H9 (cell line): ENCODE measurements at regions not wholly inside any gene's neighbourhood (a gene's known extent, or its start where the extent isn't known, plus 50 kb on each side); places are given as distances from the start of the nearest gene placed in this dataset.

Experiments used
- DNase-seq: peaks from one replicate; pipeline ENCODE4 v3.0.0-alpha.2; 2017
- H2AFZ ChIP-seq: one replicate; pipeline ENCODE4 v1.6.1; 2013; ENCODE audit warnings: mild to moderate bottlenecking, low read length, control low read depth, moderate library complexity
- H2AK5ac ChIP-seq: 2 replicates; pipeline ENCODE4 v1.6.1; 2013; ENCODE audit warnings: low read length, control low read depth, mixed read lengths; ENCODE audit not compliant: insufficient read length
- H2BK120ac ChIP-seq: one replicate; pipeline ENCODE4 v1.6.1; 2013; ENCODE audit warnings: low read depth, mild to moderate bottlenecking, low read length, control low read depth, inconsistent platforms; ENCODE audit not compliant: poor library complexity, severe bottlenecking
- H2BK12ac ChIP-seq: 2 replicates; pipeline ENCODE4 v1.6.1; 2013; ENCODE audit warnings: low read length, control low read depth, mixed read lengths, low read depth; ENCODE audit not compliant: insufficient read length
- H2BK15ac ChIP-seq: 2 replicates; pipeline ENCODE4 v1.6.1; 2013; ENCODE audit warnings: low read depth, low read length, control low read depth
- H2BK20ac ChIP-seq: one replicate; pipeline ENCODE4 v1.6.1; 2013; ENCODE audit warnings: low read depth, mild to moderate bottlenecking, low read length, control low read depth, inconsistent platforms; ENCODE audit not compliant: poor library complexity, severe bottlenecking
- H2BK5ac ChIP-seq: 2 replicates; pipeline ENCODE4 v1.6.1; 2013; ENCODE audit warnings: low read length, control low read depth, mixed read lengths; ENCODE audit not compliant: insufficient read length
- H3K14ac ChIP-seq: 2 replicates; pipeline ENCODE4 v1.6.1; 2013; ENCODE audit warnings: low read length, control low read depth; ENCODE audit not compliant: insufficient read depth
- H3K18ac ChIP-seq: 2 replicates; pipeline ENCODE4 v1.6.1; 2013; ENCODE audit warnings: low read depth, mild to moderate bottlenecking, mixed read lengths, low read length, control low read depth; ENCODE audit not compliant: insufficient read length
- H3K23ac ChIP-seq: 2 replicates; pipeline ENCODE4 v1.6.1; 2013; ENCODE audit warnings: low read length, control low read depth, mixed read lengths, low read depth; ENCODE audit not compliant: insufficient read length
- H3K23me2 ChIP-seq: 2 replicates; pipeline ENCODE4 v1.6.1; 2013; ENCODE audit warnings: low read depth, mild to moderate bottlenecking, mixed read lengths, low read length, control low read depth; ENCODE audit not compliant: insufficient read length, poor library complexity, severe bottlenecking
- H3K27ac ChIP-seq: 2 replicates; pipeline ENCODE4 v1.5.1; 2013; ENCODE audit warnings: low read length, control low read depth, mixed read lengths, low read depth; ENCODE audit not compliant: insufficient read length
- H3K27me3 ChIP-seq: 2 replicates; pipeline ENCODE4 v1.6.1; 2013; ENCODE audit warnings: low read length, control low read depth, inconsistent platforms; ENCODE audit not compliant: insufficient read depth
- H3K4ac ChIP-seq: 2 replicates; pipeline ENCODE4 v1.6.1; 2013; ENCODE audit warnings: low read depth, mild to moderate bottlenecking, control low read depth, inconsistent platforms, low read length, moderate library complexity
- H3K4me1 ChIP-seq: 2 replicates; pipeline ENCODE4 v1.6.1; 2013; ENCODE audit warnings: low read length, control low read depth, inconsistent platforms; ENCODE audit not compliant: insufficient read depth
- H3K4me2 ChIP-seq: 2 replicates; pipeline ENCODE4 v1.6.1; 2013; ENCODE audit warnings: low read length, control low read depth, mixed read lengths; ENCODE audit not compliant: insufficient read length, insufficient read depth
- H3K56ac ChIP-seq: 2 replicates; pipeline ENCODE4 v1.6.1; 2013; ENCODE audit warnings: low read depth, mild to moderate bottlenecking, mixed read lengths, low read length, control low read depth; ENCODE audit not compliant: insufficient read length
- H3K79me1 ChIP-seq: 2 replicates; pipeline ENCODE4 v1.6.1; 2013; ENCODE audit warnings: low read depth, mild to moderate bottlenecking, moderate library complexity, low read length, control low read depth, inconsistent platforms; ENCODE audit not compliant: insufficient read depth, poor library complexity, severe bottlenecking
- H3K79me2 ChIP-seq: 2 replicates; pipeline ENCODE4 v1.6.1; 2013; ENCODE audit warnings: low read length, control low read depth, inconsistent platforms; ENCODE audit not compliant: insufficient read depth
- H3K9ac ChIP-seq: 2 replicates; pipeline ENCODE4 v1.6.1; 2013; ENCODE audit warnings: low read length, control low read depth, mixed read lengths; ENCODE audit not compliant: insufficient read length; ENCODE audit errors: extremely low read depth
- H3K9me3 ChIP-seq: one replicate; pipeline ENCODE4 v1.6.1; 2013; ENCODE audit warnings: low read depth, low read length, inconsistent platforms; ENCODE audit not compliant: control insufficient read depth
- H3T11ph ChIP-seq: one replicate; pipeline ENCODE4 v1.6.1; 2013; ENCODE audit warnings: mild to moderate bottlenecking, low read length, control low read depth, inconsistent platforms
- H4K20me1 ChIP-seq: one replicate; pipeline ENCODE4 v1.6.1; 2013; ENCODE audit not compliant: control insufficient read depth, insufficient read length, insufficient read depth
- H4K5ac ChIP-seq: 2 replicates; pipeline ENCODE4 v1.6.1; 2013; ENCODE audit warnings: low read depth, mild to moderate bottlenecking, mixed read lengths, low read length, control low read depth; ENCODE audit not compliant: insufficient read length
- H4K8ac ChIP-seq: replicated peaks from 2 replicates; pipeline ENCODE4 v1.6.1; 2013; ENCODE audit warnings: low read length, control low read depth, mixed read lengths, low read depth; ENCODE audit not compliant: insufficient read length
- H4K91ac ChIP-seq: 2 replicates; pipeline ENCODE4 v1.6.1; 2013; ENCODE audit warnings: low read depth, mild to moderate bottlenecking, moderate library complexity, mixed read lengths, low read length, control low read depth; ENCODE audit not compliant: insufficient read length
- H3K27ac Mint-ChIP-seq, 3 experiments: 2 replicates in 2 of 3; 3 replicates in 1 of 3; pipeline ENCODE4 v1.8.0; 2020 to 2021; ENCODE audit warnings: mixed read lengths in 3 of 3, mild to moderate bottlenecking in 1 of 3, moderate library complexity in 1 of 3
- H3K27me3 Mint-ChIP-seq: 2 replicates; pipeline ENCODE4 v1.8.0; 2021; ENCODE audit warnings: low read depth, mild to moderate bottlenecking, moderate library complexity, mixed read lengths
- H3K36me3 Mint-ChIP-seq, 3 experiments: 2 replicates in 2 of 3; 3 replicates in 1 of 3; pipeline ENCODE4 v1.8.0; 2020 to 2021; ENCODE audit warnings: low read depth in 3 of 3, mixed read lengths in 3 of 3; ENCODE audit not compliant: insufficient read depth in 1 of 3
- H3K4me1 Mint-ChIP-seq, 2 experiments: 2 replicates each; pipeline ENCODE4 v1.8.0; 2020; ENCODE audit warnings: mixed read lengths in 2 of 2
- H3K4me3 Mint-ChIP-seq, 2 experiments: 2 replicates in 1 of 2; 3 replicates in 1 of 2; pipeline ENCODE4 v1.8.0; 2020 to 2021; ENCODE audit warnings: mild to moderate bottlenecking in 2 of 2, mixed read lengths in 2 of 2, moderate library complexity in 1 of 2
- H3K9me3 Mint-ChIP-seq, 2 experiments: 2 replicates in 1 of 2; 3 replicates in 1 of 2; pipeline ENCODE4 v1.8.0; 2020; ENCODE audit warnings: mild to moderate bottlenecking in 2 of 2, mixed read lengths in 2 of 2, moderate library complexity in 1 of 2
- CTCF ChIP-seq: fragments of 200-600 bp; sonication (generic); conservative IDR thresholded peaks from 3 replicates; pipeline ENCODE4 v1.8.0; 2021; ENCODE audit warnings: antibody characterized with exemption, mild to moderate bottlenecking

GRCh38 chr20:11591965-11592364, 325.7 kb upstream of the BTBD3 start:
- H2BK120ac ChIP-seq = no peak overlapping the region
- TF ChIP-seq CTCF = no peak
- no peak overlapping the region for H2BK15ac ChIP-seq
- H3K79me1 ChIP-seq = no peaks in the 10 kb centered on the region
- no peak overlapping the region for H3K23ac ChIP-seq
- no peak overlapping the region for H3K27ac ChIP-seq
- no peaks in the 10 kb centered on the region for H3K4me1 ChIP-seq
- no peaks in the 10 kb centered on the region for H3K9me3 ChIP-seq
- H3K4ac ChIP-seq = no peak overlapping the region
- H4K5ac ChIP-seq = no peak overlapping the region
- H3K4me3 Mint-ChIP-seq = no peak overlapping the region
- no peak overlapping the region for H3K27ac Mint-ChIP-seq
- H3K18ac ChIP-seq = no peak overlapping the region
- H3K56ac ChIP-seq = no peak overlapping the region
- H3K23me2 ChIP-seq = no peaks in the 10 kb centered on the region
- H2AFZ ChIP-seq = no peak overlapping the region
- H2BK5ac ChIP-seq = no peak overlapping the region
- H3K9me3 Mint-ChIP-seq = peaks cover 3 to 7% of the 10 kb centered on the region in 2 experiments; a peak in 3 of 5 replicates
- H3K4me1 Mint-ChIP-seq = peaks cover 0 to 2% of the 10 kb centered on the region in 2 experiments; a peak in 1 of 4 replicates
- no peak overlapping the region for H4K91ac ChIP-seq
- no peak overlapping the region for H2BK12ac ChIP-seq
- H2BK20ac ChIP-seq = no peak overlapping the region
- H4K8ac ChIP-seq = no peak overlapping the region
- no peak overlapping the region for H3K4me2 ChIP-seq
- no peaks in the 10 kb centered on the region for H3K27me3 Mint-ChIP-seq
- no peak overlapping the region for H2AK5ac ChIP-seq
- no peaks in the 10 kb centered on the region for H3K27me3 ChIP-seq
- no peaks in the 10 kb centered on the region for H3K79me2 ChIP-seq
- no peak for DNase-seq
- H3K14ac ChIP-seq = no peak overlapping the region
- no peak overlapping the region for H3K9ac ChIP-seq
- H3K36me3 Mint-ChIP-seq = peaks cover 0 to 6% (median 0%) of the 10 kb centered on the region in 3 experiments; a peak in 2 of 7 replicates
- no peak overlapping the region for H3T11ph ChIP-seq
- H4K20me1 ChIP-seq = no peaks in the 10 kb centered on the region
